Upper lobe of left lung (tissue), 4 donors: ENCODE measurements at regions not wholly inside any gene's neighbourhood (a gene's known extent, or its start where the extent isn't known, plus 50 kb on each side); places are given as distances from the start of the nearest gene placed in this dataset.

Source experiments
- POLR2A ChIP-seq, 4 donors: fragments of 450-650 bp; IDR thresholded peaks; one replicate each; pipeline ENCODE4 v1.5.1; 2016 to 2017; ENCODE audit warnings: antibody characterized with exemption in 4 of 4, mild to moderate bottlenecking in 2 of 4
- POLR2AphosphoS5 ChIP-seq, 2 donors: sonication (generic); formaldehyde crosslinking; IDR thresholded peaks; one replicate each; pipeline ENCODE4 v1.5.1; 2017; ENCODE audit warnings: antibody characterized with exemption in 2 of 2
- TF ChIP-seq, protein P1 (sequence below), 6 experiments: fragments of 450-650 bp in 4 of 6; fragments of 200-600 bp in 2 of 6; sonication (generic) in 2 of 6; IDR thresholded peaks; one replicate each; pipeline ENCODE4 v1.5.1; 2016 to 2019; ENCODE audit warnings: antibody characterized with exemption in 6 of 6

DNA sequence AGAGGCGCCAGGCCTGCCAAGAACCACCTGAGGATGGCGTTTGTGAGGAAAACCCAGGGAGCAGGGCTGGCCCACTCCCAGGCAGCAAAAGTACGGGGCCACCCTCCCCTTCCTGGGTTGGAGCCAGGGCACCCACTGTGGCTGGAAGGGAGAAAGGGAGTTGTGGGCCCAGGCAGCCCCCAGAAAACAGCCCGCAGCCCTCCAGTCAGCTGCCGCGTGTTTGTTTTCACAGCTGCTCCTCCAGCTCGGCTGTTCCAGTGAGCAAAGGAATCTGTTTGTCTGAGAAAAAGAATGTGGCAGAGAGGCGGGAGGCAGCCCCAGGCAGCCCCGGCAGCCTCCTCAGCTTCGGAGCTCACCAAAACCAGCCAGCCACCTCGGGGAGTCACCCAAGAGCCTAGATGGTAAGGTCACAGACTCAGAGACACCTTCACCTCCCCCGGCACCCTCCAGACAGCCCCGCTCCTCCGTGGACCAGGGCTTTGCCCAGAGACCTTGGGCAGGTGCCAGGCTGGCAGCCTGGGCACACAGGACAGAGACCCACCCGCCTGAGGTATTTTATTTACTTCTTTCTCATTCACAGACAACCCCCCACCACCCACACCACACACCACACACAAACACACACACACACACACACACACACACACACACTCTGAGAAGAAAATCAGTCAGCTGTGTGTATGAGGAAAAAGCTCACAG, 338.1 kb downstream of the BCOR start:
- TF ChIP-seq POLR2AphosphoS5 (IDR thresholded peaks at IDR 0.05) (no peak), POLR2A (IDR thresholded peaks at IDR 0.05) (no peak)
- TF ChIP-seq, protein P1, sequence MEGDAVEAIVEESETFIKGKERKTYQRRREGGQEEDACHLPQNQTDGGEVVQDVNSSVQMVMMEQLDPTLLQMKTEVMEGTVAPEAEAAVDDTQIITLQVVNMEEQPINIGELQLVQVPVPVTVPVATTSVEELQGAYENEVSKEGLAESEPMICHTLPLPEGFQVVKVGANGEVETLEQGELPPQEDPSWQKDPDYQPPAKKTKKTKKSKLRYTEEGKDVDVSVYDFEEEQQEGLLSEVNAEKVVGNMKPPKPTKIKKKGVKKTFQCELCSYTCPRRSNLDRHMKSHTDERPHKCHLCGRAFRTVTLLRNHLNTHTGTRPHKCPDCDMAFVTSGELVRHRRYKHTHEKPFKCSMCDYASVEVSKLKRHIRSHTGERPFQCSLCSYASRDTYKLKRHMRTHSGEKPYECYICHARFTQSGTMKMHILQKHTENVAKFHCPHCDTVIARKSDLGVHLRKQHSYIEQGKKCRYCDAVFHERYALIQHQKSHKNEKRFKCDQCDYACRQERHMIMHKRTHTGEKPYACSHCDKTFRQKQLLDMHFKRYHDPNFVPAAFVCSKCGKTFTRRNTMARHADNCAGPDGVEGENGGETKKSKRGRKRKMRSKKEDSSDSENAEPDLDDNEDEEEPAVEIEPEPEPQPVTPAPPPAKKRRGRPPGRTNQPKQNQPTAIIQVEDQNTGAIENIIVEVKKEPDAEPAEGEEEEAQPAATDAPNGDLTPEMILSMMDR (IDR thresholded peaks at IDR 0.05) = no peak
